GM21528 (cell line): ENCODE measurements at regions not wholly inside any gene's neighbourhood (a gene's known extent, or its start where the extent isn't known, plus 50 kb on each side); places are given as distances from the start of the nearest gene placed in this dataset.
"Not testable (repeated sequence)": the region's sequence is repeated elsewhere in the genome, so short reads cannot be mapped to it uniquely, and the experiment has no call there.

Source experiments
- ATAC-seq: cut with Tn5 transposase; IDR thresholded peaks from one replicate; pipeline ENCODE4 v1.9.1; 2021; ENCODE audit warnings: mild to moderate bottlenecking, moderate library complexity; ENCODE audit not compliant: unreplicated experiment, low FRiP score

DNA sequence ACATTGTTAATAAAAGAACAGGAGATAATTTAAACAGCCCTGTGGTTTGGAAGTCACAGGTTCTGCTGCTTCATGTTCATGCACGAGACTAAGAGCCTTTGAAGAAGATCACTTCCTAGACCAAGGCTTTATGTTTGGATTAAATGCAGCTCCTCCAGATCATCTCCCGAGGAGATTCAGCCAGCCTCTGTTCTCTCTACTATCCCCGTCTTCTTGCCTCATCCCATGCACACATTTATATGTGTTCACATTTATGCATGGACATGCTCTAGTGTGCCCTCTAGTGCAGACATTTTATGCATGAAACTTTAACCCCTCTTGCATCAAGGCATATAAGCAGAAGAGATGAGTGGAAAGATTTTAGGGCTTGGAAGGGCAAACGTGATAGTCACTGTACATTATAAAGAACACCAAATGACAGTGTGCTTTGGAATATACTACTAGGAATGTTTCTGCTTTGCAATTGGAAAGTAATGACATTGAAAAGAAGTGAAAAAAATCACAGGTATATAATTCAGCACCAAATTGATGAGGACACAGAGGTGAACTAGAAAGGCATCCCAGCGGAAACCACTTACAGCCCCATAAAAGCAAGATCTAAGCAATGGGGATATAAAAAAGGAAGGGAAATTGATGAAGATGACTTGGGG is 271.5 kb upstream of the PLGLB2 start:
- ATAC-seq: not testable (repeated sequence)

DNA sequence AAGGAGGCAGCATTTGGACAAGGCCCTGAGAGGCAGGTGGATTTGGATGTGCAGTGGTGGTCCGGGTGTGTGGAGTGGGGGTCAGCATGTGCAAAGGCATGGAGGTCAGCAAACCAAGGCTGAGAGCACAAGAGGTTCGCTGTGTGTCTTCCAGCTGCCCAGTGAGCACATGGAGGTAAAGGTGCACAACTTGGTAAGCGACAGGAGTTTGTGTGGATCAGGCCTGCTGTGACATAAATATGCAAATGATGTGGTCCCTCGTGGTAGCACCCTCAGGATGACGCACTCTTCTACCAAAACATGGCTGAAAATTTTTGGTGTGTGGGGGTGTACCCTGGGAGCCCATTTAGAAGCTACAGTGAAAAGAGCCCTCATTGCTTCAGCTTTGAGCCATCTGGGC is 271.0 kb upstream of the PLGLB2 start:
- ATAC-seq: not testable (repeated sequence)

DNA sequence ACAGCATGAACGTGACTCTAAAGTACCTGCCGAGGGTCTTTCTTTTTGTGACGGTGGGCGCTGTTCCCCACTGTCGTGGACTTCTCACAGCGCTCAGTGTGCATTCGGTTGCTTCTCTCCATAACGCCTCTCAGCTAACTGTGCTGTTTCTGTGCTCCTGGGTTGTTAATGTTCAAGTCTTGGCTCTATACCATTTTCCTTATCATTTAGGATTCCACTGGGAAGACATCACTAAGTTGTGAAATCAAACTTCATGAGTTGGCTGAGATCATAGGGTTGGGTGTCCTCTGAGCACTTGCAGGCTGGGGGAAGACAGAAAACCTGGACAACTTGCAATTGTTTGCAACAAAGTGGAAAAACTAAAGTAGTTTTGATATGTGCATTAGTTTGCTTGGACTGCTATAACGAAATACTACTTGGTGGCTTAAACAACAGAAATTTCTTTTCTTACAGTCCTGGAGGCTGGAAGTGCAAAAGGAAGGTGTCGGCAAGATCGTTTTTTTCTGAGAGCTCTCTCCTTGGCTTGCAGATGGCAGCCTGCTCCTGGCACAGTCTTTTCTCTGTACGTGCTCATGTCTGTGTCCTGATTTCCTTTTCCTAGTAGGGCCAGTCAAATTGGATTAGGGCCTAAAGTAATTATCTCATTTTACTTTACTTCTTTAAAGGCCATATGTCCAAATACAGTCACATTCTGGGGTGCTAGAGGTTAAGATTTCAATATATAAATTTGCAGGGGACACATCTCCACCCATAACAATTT is 270.0 kb upstream of the PLGLB2 start:
- not testable (repeated sequence) for ATAC-seq

DNA sequence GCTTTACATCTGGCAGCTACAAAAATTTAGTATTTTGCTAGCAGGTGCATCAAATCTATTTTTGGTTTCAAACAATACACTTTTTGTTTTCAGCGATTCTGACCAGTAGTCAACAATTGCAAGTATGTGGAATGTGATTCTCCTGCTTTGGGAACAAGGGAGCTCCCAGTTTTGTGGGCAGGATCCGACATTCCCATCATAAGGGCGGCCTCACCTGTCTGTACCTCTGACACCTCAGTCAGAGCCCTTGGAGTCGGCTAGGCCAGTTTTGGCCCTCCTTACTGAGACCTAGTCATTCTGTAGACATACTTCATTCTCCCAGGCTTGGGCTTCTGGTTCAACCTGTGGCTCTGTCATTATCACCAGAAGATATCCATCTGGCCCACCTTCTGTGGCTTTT is 269.0 kb upstream of the PLGLB2 start:
- not testable (repeated sequence) for ATAC-seq

DNA sequence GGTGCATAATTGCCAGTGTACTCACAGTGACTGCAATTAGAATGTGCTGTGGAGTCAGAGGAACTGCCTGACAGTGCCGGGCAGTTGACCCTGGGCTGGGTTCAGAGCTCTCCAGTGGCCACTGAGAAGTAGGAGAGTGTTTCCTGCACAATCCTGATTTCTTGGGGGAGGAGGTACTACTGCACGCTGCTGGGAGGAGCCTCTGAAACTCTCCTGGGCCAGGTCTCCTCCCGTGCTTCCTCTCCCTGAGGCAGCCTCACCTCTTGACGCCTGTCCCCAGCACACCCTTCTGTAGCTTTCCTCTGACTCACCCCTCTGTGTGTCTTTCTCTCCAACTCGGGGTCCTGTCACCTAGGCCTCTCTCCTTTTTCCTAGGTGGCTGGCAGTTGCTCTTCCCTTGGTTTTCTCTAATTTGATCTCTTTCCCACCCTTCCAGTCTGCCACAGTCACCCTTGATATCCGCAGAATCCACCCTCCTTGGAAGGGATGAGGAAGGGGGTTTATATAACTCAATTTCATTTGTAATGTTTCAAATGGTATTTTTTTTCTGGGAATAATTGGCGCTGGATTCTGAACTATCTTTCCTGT is 264.7 kb upstream of the PLGLB2 start:
- not testable (repeated sequence) for ATAC-seq

DNA sequence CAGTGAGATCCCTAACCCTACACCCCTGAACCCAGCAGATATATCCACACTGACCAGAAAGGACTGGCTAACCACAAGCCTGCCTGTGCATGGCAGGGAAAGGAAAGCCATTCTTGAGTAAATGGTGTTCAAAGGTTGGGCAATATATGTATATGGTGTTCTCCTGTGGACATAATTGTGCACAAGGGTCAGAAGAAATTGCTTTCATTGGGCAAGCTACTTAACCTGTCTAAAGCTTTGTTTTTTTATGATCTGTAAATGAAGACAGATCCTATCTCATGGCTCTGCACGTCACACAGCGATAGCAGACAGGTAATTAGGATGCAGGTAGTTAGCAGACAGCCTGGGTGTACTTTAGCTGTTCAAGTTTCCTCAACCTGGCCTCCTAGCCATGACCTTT is 263.5 kb upstream of the PLGLB2 start:
- ATAC-seq: not testable (repeated sequence)

DNA sequence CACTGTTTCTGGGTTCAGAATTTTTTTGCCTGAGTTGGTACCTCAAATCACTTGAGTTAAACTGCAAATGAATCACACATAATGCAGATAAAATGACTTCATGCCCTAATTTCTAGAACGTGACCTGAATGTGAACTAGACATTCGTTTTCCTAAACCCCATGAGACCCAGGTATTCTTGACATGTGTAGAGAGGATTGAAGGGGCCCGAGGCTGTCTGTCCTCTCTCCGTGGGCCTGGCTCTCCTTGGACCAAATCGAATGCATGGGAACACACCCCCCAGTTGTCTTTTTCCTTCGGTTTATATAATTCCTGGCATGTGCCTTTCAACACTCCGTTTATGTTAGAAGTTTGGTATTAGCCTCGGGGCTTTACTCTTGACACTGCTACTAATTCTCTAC is 262.4 kb upstream of the PLGLB2 start:
- ATAC-seq: not testable (repeated sequence)

DNA sequence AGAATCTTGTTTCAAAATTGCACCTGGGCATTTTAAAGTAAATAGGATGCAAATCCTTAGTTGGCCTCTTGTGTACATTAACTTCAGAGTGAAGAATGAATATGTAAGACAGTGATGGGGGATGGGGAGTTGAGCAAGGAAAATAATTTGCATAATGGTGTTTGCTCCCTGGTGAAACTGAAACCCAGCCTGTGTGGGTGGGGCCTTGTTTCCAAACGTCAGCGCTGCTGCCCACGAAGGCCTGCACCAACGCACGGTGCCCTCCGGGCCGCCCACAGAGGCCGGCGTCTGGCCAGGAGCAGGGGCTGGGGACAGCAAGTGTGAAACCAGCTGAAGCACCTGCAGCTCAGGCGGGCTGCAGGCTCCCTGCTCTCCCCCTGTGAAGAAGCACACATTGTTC is 262.0 kb upstream of the PLGLB2 start:
- peak; percentile 87 for ATAC-seq

DNA sequence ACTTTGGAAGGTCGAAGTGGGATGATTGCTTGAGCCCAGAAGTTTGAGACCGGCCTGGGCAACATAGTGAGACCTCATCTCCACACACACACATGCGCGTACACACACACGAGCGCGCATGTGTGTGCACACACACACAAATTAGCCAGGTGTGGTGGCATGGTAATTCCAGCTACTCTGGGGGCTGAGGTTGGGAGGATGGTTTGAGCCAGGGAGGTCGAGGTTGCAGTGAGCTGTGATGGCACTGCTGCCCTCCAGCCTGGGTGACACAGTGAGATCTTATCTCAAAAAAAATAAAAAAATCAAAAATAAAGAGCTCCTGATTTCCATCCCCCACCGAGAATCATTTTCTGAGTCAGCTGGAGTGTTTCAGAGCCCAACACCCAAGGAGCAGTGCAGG is 261.5 kb upstream of the PLGLB2 start:
- peak; percentile 17 for ATAC-seq

DNA sequence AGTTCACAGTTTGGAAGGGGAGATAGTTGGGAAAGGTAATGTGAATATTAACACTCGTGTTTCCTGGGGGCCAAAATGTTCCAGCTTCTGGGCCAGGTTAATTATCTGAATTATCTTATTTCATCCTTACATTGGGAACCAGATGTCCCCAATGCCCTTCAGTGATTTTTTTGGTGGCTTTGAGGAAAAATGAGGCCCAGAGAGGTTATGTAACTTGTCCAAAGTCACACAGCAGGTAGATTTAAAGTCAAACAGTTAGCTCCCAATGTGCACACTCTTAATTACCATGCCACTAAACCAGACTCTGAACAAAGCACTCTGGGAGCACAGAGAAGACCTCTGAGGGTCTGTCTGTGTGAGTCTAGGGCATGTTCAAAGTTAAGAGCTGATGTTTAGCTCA is 259.9 kb upstream of the PLGLB2 start:
- not testable (repeated sequence) for ATAC-seq

DNA sequence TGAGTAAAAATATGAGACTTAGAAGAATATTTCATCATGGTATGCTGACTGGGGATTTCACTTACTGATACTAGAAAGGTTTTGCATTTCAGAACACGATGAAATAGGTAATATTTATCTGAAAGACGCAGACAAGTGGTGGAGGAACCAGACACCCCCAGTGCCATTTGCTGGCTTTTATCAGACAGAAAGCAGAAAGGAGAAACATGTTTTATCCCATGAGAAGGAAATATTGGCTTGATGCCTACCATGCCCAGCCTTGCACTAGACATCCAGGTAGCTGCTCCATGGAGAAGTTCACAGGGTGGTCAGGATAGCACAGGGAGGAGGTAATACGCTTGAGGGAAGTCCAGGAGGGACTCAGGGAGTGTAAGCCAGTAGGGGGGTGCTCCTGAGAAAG is 258.9 kb upstream of the PLGLB2 start:
- ATAC-seq: not testable (repeated sequence)

DNA sequence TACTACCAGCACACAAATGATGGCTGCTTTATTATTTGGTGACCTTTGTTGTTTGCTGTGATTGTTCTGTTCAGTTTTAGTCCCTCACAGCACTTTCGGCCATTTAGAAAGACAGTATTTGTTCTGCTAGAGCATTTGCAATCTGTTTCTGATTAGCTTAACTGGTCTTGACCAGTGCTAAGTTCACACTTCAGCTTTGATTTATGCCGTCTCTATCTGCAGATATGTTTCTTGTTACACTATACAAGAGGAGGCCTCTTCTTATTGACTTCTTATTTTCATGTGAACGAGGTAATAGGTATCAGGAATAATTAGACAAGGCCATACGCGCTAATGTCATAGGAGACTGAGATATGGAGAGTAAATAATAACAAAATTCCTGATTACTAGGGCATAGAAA is 253.0 kb upstream of the PLGLB2 start:
- not testable (repeated sequence) for ATAC-seq

DNA sequence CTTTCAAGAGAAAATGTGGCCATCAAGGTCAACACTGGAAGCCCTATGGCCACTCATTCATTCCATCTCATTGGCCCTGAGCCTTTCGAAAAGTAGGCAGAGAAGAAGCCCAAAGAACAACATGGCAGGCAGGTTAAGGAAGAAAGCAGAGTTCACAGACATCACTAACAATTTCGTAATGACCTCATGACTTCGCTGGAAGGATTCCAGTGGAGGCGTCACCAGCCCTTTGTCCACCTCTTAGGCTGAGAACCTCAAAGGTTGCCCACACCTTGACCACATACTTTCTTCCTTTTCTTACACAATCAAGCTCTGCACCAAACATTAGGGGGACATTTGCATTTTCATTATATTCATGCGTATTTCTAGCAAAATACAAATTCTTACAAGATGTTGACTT is 252.4 kb upstream of the PLGLB2 start:
- not testable (repeated sequence) for ATAC-seq

DNA sequence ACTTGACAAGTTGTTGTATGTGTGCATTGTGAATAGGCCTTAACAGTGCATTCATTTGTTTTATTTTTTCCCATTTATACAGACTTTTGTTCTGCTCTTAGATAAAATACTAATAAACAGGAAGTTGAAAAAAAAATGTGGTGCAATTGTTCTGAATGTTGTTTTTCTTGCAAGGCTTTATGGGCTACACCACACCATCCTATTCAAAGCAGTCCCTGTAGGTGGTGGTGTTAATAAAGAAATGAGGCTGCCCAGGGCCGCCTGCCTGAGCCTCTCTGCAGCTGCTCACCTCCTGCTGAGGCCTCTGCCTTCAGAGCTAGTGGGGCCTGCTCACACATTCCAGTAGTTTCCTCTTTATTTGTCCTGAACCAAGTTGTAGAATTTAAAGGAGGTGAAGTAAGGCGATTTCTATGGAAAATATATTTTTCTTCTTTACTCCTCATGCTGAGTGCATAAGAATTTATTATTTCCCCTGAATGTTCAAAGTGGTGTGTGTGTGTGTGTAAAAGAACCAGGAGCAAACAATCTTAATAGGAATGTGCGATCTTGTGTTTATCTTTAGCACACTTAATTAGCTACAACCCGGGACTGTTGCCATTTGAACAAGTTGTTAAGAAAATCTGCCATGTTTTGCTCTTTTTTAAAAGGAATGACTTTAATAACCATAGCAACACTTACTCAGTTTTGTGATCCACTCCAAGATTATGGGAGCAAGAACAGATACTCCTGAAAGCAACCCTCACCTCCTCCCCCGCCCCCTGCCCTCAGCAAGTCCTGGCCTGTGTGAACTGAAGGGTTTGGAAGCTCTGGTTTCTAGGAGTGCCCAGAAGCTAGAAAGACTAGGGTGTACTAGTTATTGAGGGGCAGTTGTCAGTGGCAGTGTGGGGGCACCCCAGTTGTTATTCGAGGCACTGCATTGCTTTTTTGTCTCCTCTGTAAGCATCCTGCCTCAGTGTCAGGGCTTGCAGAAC is 251.6 kb upstream of the PLGLB2 start:
- ATAC-seq: peak; percentile 79

DNA sequence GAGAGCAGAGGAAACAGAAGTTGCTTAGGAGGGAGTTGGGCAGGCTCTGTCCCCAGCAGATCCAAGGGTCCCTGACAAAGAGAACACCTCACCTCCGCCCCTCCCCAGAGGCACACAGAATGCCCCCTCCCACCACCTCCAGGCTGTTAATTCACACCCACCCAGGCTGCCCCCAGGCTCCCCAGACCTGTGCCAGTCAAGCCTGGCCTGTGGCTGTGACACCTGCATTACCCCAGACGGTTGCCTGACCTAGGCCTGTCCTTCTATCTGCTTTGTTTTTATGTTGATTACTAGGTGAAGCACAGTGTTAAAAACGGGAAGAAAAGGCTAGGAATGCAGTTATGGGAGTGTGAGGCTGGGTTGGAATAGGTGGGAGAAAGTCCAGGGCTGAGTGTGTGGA is 250.8 kb upstream of the PLGLB2 start:
- ATAC-seq: not testable (repeated sequence)

DNA sequence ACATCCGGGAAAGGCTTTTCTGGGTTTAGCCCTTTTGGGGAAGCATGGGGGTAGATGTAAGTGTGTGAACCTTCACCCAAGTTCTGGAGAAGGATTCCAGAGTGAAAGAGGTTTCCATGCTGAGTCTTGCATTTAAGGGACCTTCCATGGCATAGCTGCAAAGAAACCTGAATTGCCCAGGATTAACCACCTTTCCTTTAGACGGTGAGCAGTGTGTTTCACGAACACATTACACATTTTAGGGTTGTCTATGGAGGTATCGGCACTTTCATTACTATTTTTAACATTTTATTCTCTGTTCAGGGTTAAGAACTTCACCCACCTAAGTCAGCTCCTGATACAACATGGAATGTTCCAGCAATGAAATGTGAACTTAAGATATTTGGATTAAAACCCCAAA is 250.2 kb upstream of the PLGLB2 start:
- ATAC-seq: not testable (repeated sequence)

DNA sequence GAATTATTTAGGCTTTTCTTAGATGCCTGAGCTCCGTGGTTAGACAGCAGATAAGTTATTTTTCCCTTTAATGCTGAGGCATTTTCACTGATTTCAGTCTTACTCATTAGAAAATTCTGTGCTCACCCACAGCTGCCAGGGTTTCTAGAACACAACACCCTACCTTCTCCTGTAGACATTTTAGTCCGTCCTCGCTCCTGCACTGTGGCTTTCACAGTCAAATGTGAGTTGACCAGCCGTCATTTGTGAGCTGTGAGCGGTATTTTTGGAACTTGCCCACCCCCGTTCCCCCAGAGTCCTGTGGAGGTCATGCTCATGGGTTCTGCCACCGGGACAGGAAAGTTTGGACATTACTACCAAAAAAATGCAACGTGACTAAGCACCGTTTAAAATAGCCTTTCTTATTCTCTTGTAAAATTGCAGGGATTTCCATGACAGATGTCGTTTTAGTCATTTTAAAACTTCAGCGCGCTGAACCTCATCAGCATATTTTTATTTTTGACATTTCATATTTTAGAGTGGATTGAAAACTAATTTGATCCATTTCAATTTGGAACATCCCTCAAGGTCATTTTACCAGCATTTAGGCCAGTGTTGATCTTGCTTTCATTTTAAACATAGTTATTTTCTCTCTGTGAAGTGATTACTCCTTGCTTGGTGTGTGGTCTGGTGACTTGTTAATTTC is 249.6 kb upstream of the PLGLB2 start:
- ATAC-seq: not testable (repeated sequence)

DNA sequence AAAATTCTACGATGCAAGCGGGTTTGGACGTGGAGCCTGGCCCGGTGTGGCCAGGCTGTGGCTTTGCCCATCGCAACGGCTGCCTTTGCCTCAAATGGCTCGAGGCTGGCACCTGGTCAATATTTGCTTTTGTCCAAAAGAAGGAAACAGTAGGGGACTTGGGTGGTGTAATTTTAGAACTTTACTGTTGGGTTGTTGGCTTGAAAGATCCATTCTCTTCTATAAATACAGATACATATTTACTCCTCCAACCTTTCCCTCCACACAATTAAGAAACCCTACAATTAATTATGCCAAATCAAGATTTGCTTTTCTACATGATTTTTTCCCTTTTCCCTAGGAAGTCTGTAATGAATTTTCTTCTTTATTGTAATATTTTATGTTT is 249.0 kb upstream of the PLGLB2 start:
- ATAC-seq: not testable (repeated sequence)

DNA sequence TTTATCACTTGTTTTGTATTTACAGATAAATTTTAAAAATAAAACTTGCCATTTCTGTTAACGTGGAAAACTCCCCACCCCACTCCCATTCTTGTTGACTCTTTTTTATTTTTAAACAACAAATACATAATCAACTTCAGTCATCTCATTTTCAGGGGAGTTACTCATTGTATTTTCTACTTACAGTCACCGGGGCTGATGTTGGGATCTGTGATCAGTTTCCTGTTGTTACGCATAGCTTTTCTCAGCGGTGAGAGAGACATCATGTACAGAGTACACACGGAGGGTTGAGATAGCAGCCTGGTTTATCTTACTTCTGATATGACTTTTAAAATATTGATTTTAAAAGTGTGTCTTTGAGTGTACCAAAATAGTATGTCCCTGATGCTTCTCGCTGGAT is 248.0 kb upstream of the PLGLB2 start:
- not testable (repeated sequence) for ATAC-seq

DNA sequence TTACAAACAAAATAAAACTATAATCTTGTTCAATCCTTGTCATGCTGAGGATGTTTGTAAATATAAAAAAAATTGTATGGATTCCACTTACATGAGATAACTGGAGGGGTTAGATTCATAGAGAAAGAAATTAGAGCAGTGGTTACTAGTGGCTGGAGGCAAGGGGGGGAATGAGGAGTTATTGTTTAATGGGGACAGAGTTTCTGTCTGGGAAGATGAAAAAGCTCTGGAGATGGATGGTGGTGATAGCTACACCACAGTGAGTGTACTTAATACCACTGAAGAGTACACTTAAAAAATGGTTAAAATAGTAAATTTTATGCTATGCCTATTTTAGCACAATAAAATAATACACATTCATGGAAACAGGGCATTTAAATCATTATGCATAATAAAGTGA is 247.5 kb upstream of the PLGLB2 start:
- not testable (repeated sequence) for ATAC-seq
